H9 (cell line): ENCODE measurements at regions not wholly inside any gene's neighbourhood (a gene's known extent, or its start where the extent isn't known, plus 50 kb on each side); places are given as distances from the start of the nearest gene placed in this dataset.
"Not testable (repeated sequence)": the region's sequence is repeated elsewhere in the genome, so short reads cannot be mapped to it uniquely, and the experiment has no call there.

Source experiments
- DNase-seq: peaks from one replicate; pipeline ENCODE4 v3.0.0-alpha.2; 2017
- H2AFZ ChIP-seq: one replicate; pipeline ENCODE4 v1.6.1; 2013; ENCODE audit warnings: mild to moderate bottlenecking, low read length, control low read depth, moderate library complexity
- H2AK5ac ChIP-seq: 2 replicates; pipeline ENCODE4 v1.6.1; 2013; ENCODE audit warnings: low read length, control low read depth, mixed read lengths; ENCODE audit not compliant: insufficient read length
- H2BK120ac ChIP-seq: one replicate; pipeline ENCODE4 v1.6.1; 2013; ENCODE audit warnings: low read depth, mild to moderate bottlenecking, low read length, control low read depth, inconsistent platforms; ENCODE audit not compliant: poor library complexity, severe bottlenecking
- H2BK12ac ChIP-seq: 2 replicates; pipeline ENCODE4 v1.6.1; 2013; ENCODE audit warnings: low read length, control low read depth, mixed read lengths, low read depth; ENCODE audit not compliant: insufficient read length
- H2BK15ac ChIP-seq: 2 replicates; pipeline ENCODE4 v1.6.1; 2013; ENCODE audit warnings: low read depth, low read length, control low read depth
- H2BK20ac ChIP-seq: one replicate; pipeline ENCODE4 v1.6.1; 2013; ENCODE audit warnings: low read depth, mild to moderate bottlenecking, low read length, control low read depth, inconsistent platforms; ENCODE audit not compliant: poor library complexity, severe bottlenecking
- H2BK5ac ChIP-seq: 2 replicates; pipeline ENCODE4 v1.6.1; 2013; ENCODE audit warnings: low read length, control low read depth, mixed read lengths; ENCODE audit not compliant: insufficient read length
- H3K14ac ChIP-seq: 2 replicates; pipeline ENCODE4 v1.6.1; 2013; ENCODE audit warnings: low read length, control low read depth; ENCODE audit not compliant: insufficient read depth
- H3K18ac ChIP-seq: 2 replicates; pipeline ENCODE4 v1.6.1; 2013; ENCODE audit warnings: low read depth, mild to moderate bottlenecking, mixed read lengths, low read length, control low read depth; ENCODE audit not compliant: insufficient read length
- H3K23ac ChIP-seq: 2 replicates; pipeline ENCODE4 v1.6.1; 2013; ENCODE audit warnings: low read length, control low read depth, mixed read lengths, low read depth; ENCODE audit not compliant: insufficient read length
- H3K23me2 ChIP-seq: 2 replicates; pipeline ENCODE4 v1.6.1; 2013; ENCODE audit warnings: low read depth, mild to moderate bottlenecking, mixed read lengths, low read length, control low read depth; ENCODE audit not compliant: insufficient read length, poor library complexity, severe bottlenecking
- H3K27ac ChIP-seq: 2 replicates; pipeline ENCODE4 v1.5.1; 2013; ENCODE audit warnings: low read length, control low read depth, mixed read lengths, low read depth; ENCODE audit not compliant: insufficient read length
- H3K27me3 ChIP-seq: 2 replicates; pipeline ENCODE4 v1.6.1; 2013; ENCODE audit warnings: low read length, control low read depth, inconsistent platforms; ENCODE audit not compliant: insufficient read depth
- H3K4ac ChIP-seq: 2 replicates; pipeline ENCODE4 v1.6.1; 2013; ENCODE audit warnings: low read depth, mild to moderate bottlenecking, control low read depth, inconsistent platforms, low read length, moderate library complexity
- H3K4me1 ChIP-seq: 2 replicates; pipeline ENCODE4 v1.6.1; 2013; ENCODE audit warnings: low read length, control low read depth, inconsistent platforms; ENCODE audit not compliant: insufficient read depth
- H3K4me2 ChIP-seq: 2 replicates; pipeline ENCODE4 v1.6.1; 2013; ENCODE audit warnings: low read length, control low read depth, mixed read lengths; ENCODE audit not compliant: insufficient read length, insufficient read depth
- H3K56ac ChIP-seq: 2 replicates; pipeline ENCODE4 v1.6.1; 2013; ENCODE audit warnings: low read depth, mild to moderate bottlenecking, mixed read lengths, low read length, control low read depth; ENCODE audit not compliant: insufficient read length
- H3K79me1 ChIP-seq: 2 replicates; pipeline ENCODE4 v1.6.1; 2013; ENCODE audit warnings: low read depth, mild to moderate bottlenecking, moderate library complexity, low read length, control low read depth, inconsistent platforms; ENCODE audit not compliant: insufficient read depth, poor library complexity, severe bottlenecking
- H3K79me2 ChIP-seq: 2 replicates; pipeline ENCODE4 v1.6.1; 2013; ENCODE audit warnings: low read length, control low read depth, inconsistent platforms; ENCODE audit not compliant: insufficient read depth
- H3K9ac ChIP-seq: 2 replicates; pipeline ENCODE4 v1.6.1; 2013; ENCODE audit warnings: low read length, control low read depth, mixed read lengths; ENCODE audit not compliant: insufficient read length; ENCODE audit errors: extremely low read depth
- H3K9me3 ChIP-seq: one replicate; pipeline ENCODE4 v1.6.1; 2013; ENCODE audit warnings: low read depth, low read length, inconsistent platforms; ENCODE audit not compliant: control insufficient read depth
- H3T11ph ChIP-seq: one replicate; pipeline ENCODE4 v1.6.1; 2013; ENCODE audit warnings: mild to moderate bottlenecking, low read length, control low read depth, inconsistent platforms
- H4K20me1 ChIP-seq: one replicate; pipeline ENCODE4 v1.6.1; 2013; ENCODE audit not compliant: control insufficient read depth, insufficient read length, insufficient read depth
- H4K5ac ChIP-seq: 2 replicates; pipeline ENCODE4 v1.6.1; 2013; ENCODE audit warnings: low read depth, mild to moderate bottlenecking, mixed read lengths, low read length, control low read depth; ENCODE audit not compliant: insufficient read length
- H4K8ac ChIP-seq: replicated peaks from 2 replicates; pipeline ENCODE4 v1.6.1; 2013; ENCODE audit warnings: low read length, control low read depth, mixed read lengths, low read depth; ENCODE audit not compliant: insufficient read length
- H4K91ac ChIP-seq: 2 replicates; pipeline ENCODE4 v1.6.1; 2013; ENCODE audit warnings: low read depth, mild to moderate bottlenecking, moderate library complexity, mixed read lengths, low read length, control low read depth; ENCODE audit not compliant: insufficient read length
- H3K27ac Mint-ChIP-seq, 3 experiments: 2 replicates in 2 of 3; 3 replicates in 1 of 3; pipeline ENCODE4 v1.8.0; 2020 to 2021; ENCODE audit warnings: mixed read lengths in 3 of 3, mild to moderate bottlenecking in 1 of 3, moderate library complexity in 1 of 3
- H3K27me3 Mint-ChIP-seq: 2 replicates; pipeline ENCODE4 v1.8.0; 2021; ENCODE audit warnings: low read depth, mild to moderate bottlenecking, moderate library complexity, mixed read lengths
- H3K36me3 Mint-ChIP-seq, 3 experiments: 2 replicates in 2 of 3; 3 replicates in 1 of 3; pipeline ENCODE4 v1.8.0; 2020 to 2021; ENCODE audit warnings: low read depth in 3 of 3, mixed read lengths in 3 of 3; ENCODE audit not compliant: insufficient read depth in 1 of 3
- H3K4me1 Mint-ChIP-seq, 2 experiments: 2 replicates each; pipeline ENCODE4 v1.8.0; 2020; ENCODE audit warnings: mixed read lengths in 2 of 2
- H3K4me3 Mint-ChIP-seq, 2 experiments: 2 replicates in 1 of 2; 3 replicates in 1 of 2; pipeline ENCODE4 v1.8.0; 2020 to 2021; ENCODE audit warnings: mild to moderate bottlenecking in 2 of 2, mixed read lengths in 2 of 2, moderate library complexity in 1 of 2
- H3K9me3 Mint-ChIP-seq, 2 experiments: 2 replicates in 1 of 2; 3 replicates in 1 of 2; pipeline ENCODE4 v1.8.0; 2020; ENCODE audit warnings: mild to moderate bottlenecking in 2 of 2, mixed read lengths in 2 of 2, moderate library complexity in 1 of 2
- CTCF ChIP-seq: fragments of 200-600 bp; sonication (generic); conservative IDR thresholded peaks from 3 replicates; pipeline ENCODE4 v1.8.0; 2021; ENCODE audit warnings: antibody characterized with exemption, mild to moderate bottlenecking
- WGBS: extraction: QIAGEN DNeasy Blood & Tissue Kit; methylation state at CpG from one replicate; pipeline ENCODE4 v1.1.7; 2013; ENCODE audit warnings: missing lambda C conversion rate, low lambda C conversion rate, mixed read lengths; ENCODE audit not compliant: insufficient read length; ENCODE audit errors: extremely low coverage; 5-methylcytosine and 5-hydroxymethylcytosine counted together

DNA sequence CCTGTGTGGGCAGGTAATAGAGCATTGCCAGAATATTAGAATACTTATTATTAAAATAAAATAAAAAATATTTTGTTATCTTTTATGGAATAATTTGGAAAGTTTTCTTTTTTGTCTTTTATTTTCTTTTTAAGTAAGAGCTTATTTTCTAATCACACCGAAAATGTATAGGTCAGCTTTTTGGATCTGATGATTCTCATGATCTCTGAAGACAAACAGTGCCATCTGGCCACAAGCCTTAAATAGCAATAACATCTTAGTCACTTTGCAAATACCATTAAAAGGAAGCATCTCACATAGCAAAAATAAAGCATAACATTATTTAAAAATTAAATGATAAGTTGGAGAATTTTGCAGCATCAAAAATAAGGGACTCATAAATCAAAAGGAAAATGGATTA is 213.8 kb downstream of the PLA2G4A start:
- Histone ChIP-seq H3K4me1 (no peaks in the 10 kb centered on the region), H3K4ac (no peak overlapping the region), H4K20me1 (no peaks in the 10 kb centered on the region), H2BK5ac (no peak overlapping the region), H3K23ac (no peak overlapping the region), H3K56ac (no peak overlapping the region), H3K79me1 (no peaks in the 10 kb centered on the region), H3K23me2 (no peaks in the 10 kb centered on the region), H3K4me2 (no peak overlapping the region), H4K5ac (no peak overlapping the region), H3K79me2 (no peaks in the 10 kb centered on the region), H3K18ac (no peak overlapping the region), H2BK12ac (no peak overlapping the region), H2AK5ac (no peak overlapping the region), H3T11ph (no peak overlapping the region), H3K27ac (no peak overlapping the region), H3K27me3 (no peaks in the 10 kb centered on the region), H3K9ac (no peak overlapping the region), H2BK20ac (no peak overlapping the region), H4K8ac (no peak overlapping the region), H4K91ac (no peak overlapping the region), H2BK120ac (no peak overlapping the region), H2BK15ac (no peak overlapping the region), H3K14ac (no peak overlapping the region), H3K9me3 (no peaks in the 10 kb centered on the region), H2AFZ (no peak overlapping the region)
- WGBS = no CpG with 5 or more reads among the region's 1 CpG
- no peak overlapping the region for H3K27ac Mint-ChIP-seq
- no peak overlapping the region for H3K4me3 Mint-ChIP-seq
- no peak for TF ChIP-seq CTCF
- H3K36me3 Mint-ChIP-seq = peaks cover 0 to 7% (median 0%) of the 10 kb centered on the region in 3 experiments; a peak in 4 of 7 replicates
- peaks cover 0 to 4% of the 10 kb centered on the region in 2 experiments; a peak in 2 of 5 replicates for H3K9me3 Mint-ChIP-seq
- H3K27me3 Mint-ChIP-seq = no peaks in the 10 kb centered on the region
- peaks cover 19 to 21% of the 10 kb centered on the region in 2 experiments for H3K4me1 Mint-ChIP-seq
- DNase-seq = no peak

GRCh38 chr1:187043433-187043832 is 214.7 kb downstream of the PLA2G4A start:
- not testable (repeated sequence) for DNase-seq, H4K20me1 ChIP-seq, H3K27me3 ChIP-seq, H3K23ac ChIP-seq, H2AFZ ChIP-seq, H2BK120ac ChIP-seq, H3K27ac Mint-ChIP-seq, H4K8ac ChIP-seq, H3K4me1 ChIP-seq, H3K23me2 ChIP-seq, H4K5ac ChIP-seq, H2BK20ac ChIP-seq, H3T11ph ChIP-seq, H3K4me2 ChIP-seq, H3K27me3 Mint-ChIP-seq, H3K4me3 Mint-ChIP-seq, H4K91ac ChIP-seq, H2BK15ac ChIP-seq, H2BK12ac ChIP-seq, H3K79me1 ChIP-seq, H2AK5ac ChIP-seq, H3K79me2 ChIP-seq, H3K4ac ChIP-seq, H3K18ac ChIP-seq, H3K56ac ChIP-seq, H3K14ac ChIP-seq, H3K9me3 ChIP-seq, H2BK5ac ChIP-seq, H3K9ac ChIP-seq, H3K9me3 Mint-ChIP-seq, H3K36me3 Mint-ChIP-seq, H3K27ac ChIP-seq
- H3K4me1 Mint-ChIP-seq = peaks cover 26 to 28% of the 10 kb centered on the region in 2 experiments
